ENCODE measurements at regions not wholly inside any gene's neighbourhood (a gene's known extent, or its start where the extent isn't known, plus 50 kb on each side); places are given as distances from the start of the nearest gene placed in this dataset.

DNA sequence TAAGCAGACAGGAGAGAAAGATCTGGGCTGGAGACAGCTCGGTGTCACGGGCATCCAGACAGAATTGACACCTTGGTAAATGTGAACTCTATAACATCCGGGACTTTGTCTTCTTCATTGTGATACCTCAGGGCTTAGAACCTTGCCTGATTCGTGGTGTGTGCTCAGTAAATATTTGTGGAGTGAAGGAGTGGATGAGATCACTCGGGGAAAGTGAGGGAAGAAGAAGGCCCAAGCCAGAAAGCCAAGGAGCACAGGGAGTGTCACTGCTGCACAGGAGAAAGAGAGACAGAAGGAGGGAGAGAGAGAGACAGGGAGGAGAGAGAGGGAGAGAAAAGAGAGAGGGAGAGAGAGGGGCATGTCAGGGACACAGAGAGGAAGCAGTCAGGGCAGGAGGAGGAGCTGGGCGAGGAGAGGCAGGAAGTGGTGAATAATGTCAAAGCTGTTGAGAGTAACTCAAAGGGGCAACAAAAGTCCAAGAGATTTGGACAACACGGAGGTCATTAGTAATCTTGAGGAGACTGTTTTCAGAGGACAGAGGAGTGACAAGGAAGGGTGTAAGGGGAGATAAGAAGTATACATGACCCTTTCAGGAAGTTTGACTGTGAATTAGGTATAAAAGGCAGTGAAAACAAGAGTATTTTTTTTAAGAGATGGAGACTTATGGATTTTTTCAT is 141.6 kb upstream of the MAX start:
- DNase-seq = no peak

DNA sequence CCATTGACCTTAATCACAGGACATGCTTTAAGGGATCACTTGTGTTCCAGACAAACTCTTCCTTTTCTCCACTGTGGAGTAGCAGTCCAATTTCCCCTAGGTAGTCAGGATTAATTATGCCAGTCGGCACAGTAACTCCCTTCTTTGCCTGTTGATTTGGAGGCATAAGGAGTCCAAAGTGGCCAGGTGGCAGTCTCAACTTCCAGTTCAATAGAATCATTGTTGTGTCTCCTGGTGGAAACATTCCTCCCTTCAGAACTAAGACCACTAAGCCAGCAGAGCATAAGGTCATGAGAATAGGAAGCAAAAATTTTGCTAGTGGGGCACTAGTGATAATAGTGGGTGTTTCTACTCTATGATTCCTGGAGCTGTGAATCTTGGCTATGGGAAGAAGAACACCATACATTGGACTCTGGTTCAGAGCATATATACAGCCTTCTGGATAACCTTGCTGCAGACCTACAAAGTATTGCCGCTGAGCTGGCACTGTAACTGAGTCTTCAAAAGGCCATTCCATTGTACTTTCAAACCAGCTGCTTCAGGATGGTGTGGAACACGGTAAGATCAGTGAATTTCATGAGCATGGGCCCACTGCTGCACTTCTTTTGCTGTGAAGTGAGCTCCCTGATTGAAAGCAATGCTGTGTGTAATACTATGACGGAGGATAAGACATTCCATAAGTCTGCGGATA is 147.3 kb upstream of the MAX start:
- no peak for DNase-seq

DNA sequence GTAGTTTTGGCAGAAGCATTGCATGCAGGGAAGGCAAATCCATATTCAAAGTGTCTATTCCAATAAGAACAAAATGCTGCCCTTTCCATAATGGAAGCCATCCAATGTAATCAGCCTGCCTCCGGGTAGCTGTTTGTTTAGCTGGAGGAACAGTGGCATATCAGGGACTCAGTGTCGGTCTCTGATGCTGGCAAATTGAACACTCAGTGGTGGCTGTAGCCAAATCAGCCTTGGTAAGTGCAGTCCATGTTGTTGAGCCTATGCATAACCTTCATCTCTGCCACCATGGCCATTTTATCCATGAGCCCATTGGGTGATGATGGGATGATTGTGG is 147.8 kb upstream of the MAX start:
- DNase-seq = no peak

DNA sequence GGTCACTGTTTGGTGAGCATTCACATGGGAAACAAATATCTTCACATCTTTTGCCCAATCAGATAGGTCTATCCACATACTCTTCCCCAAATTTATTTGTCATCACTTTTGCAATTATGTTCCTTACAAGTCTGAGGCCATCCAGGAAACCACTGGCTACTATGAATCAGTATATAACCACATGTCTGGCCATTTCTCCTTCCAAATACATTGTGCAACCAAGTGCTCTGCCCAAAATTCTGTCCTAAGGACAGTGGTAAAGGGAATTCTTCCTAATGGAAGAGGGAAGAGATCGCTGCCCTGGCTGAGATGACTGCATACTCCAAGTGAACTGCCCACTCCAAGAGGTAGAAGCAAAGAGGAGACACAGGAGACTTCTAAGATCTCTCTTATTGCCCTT is 148.9 kb upstream of the MAX start:
- no peak for DNase-seq

DNA sequence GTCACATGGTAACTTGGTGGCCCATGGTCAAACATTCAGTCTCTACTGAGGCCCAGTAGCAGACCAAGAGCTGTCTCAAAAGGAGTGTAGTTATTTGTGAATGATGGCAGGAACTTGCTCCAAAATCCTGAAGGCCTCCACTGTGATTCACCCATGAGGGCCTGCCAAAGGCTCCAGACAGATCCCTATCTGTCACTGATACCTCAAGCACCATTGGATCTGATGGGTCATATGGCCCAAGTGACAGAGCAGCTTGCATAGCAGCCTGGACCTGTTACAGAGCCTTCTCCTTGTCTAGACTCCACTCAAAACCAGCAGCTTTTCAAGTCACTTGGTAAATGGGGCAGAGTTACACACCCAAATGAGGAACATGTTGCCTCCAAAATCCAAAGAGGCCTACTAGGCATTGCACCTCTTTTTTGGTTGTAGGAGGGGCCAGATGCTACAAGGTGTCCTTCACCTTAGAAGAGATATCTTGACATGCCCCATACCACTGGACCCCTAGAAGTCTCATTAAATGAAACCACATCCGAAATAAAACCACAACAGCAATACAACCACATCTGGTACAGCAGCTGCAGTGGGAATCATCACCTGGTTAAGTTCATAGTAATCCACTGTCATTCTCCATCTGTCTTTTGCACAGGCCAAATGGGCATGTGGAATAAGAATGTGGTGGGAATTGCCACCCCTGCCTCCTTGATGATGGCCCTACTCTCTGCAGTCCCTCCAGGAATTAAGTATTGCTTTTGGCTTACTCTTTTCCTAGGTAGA is 150.4 kb upstream of the MAX start:
- no peak for DNase-seq

DNA sequence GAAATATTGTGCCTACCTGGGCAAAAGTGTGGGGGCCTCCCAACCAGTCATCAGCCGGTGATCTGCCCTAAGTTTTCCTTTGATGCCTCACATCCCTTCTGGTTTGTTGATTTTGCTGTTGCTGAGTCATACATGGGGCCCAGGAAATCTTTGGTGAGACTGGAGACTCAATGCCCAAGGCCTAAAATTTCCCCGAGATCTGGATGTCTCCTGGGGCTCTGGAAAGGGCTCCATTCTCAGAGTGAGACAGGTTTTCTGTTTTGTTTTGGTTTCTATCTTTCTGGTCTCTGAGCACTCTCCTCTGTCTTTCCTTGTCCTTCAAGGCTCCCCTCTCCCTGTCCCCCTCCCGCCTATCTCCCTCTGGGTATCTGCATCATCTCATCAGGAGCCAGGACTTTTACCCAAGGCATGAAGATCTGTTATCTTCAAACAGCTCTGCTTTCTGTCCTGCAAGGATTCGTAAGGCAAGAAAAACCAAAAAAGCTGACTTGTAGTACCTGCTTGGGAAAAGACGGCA is 152.8 kb upstream of the MAX start:
- no peak for DNase-seq

DNA sequence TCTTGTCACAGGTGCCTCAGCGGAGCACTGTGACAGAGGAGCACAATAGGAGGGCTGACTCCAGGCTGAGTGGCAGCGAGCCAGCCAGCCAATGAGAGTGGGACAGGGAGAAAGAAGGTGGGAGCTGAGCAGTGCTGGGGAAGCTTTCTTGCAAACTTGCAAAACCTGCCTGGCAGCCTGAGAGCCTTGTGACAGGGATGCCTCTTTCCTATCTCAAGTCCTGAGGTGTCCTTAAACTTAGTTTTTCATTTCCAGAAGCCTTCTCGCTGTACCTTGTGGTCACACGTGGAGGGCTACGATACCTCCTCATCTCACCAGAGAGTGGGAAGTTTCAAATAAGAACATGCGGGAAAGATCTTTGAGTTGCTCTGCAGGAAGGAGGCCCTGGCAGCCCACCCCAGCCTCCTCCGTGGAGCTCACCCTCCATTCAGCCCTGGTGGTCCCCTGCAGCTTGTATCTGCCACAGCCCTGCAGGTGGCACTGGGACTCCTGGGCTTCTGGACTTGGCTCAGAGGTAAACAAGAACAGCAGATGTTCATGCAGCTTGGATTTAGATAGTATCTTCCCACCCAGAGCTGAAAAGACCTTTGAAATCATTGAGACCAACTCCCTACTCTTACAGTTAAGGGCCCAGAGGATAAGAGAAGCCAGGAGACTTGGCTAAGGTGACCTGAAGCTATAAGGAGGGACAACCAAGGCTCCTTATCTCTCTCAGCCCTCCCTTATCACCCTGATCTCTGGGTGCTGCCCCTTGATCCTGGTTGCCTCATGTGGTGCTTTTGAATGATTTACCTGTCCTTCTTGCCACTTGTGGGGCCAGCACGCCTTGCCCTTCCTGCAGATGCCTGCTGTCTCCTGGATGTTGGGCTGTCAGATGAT is 153.5 kb upstream of the MAX start:
- peak in 1 of 56 donors; percentile 12 for DNase-seq

DNA sequence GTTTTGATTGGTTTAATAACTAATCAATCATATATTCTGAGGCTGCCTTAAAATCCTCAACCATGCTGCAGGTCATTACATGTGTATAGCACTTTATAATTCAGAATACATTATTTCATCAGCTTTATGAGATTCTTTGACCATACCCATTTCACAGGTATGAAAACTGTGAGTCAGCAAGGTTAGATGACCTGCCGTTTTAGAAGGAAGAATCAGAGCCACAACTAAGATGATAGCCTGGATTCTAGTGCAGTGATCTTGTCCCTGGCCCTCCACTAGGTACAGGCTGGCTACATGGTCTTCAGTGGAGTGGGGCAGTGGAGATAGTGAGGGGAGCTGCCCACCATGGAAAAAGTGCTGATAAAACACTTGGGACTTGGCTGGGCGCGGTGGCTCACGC is 154.4 kb upstream of the MAX start:
- DNase-seq = no peak

DNA sequence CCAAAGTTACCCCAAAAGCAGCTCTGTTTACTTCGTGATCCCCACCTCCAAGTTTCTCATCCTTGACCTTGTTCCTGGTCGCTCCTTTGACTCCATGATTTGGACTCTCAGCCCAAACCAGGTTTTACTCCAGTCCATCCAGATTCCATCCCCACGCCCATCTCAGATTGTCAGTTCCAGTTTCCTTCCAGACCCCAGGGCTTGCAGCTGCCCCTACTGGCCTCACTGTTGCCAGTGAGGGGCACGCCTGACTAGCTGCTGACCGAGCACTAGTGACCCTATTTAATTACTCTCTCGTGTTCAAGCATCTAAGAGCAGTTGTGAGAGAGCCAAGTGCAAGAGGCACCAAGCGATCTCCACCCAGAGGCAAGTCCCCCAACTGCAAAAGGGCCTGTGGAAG is 155.1 kb upstream of the FUT8 start:
- no peak for DNase-seq

DNA sequence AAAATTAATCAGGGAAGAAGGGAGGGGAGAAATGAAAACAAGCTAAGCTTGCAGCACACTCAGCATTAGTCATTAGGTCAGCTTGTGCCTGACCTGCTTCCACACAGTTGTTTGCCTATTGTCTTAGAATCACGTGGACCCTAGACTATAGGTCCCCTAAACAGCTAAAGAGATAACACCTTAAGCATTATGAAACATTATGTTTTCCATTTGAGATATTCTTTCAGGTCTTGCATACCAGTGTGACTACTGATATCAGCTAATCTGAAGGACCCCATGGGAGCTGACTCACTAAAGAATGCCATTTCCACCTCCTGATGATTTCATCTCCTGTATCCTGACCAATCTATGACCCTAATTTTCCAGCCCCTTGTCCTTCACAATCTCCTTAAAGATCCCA is 154.1 kb upstream of the FUT8 start:
- DNase-seq = no peak

DNA sequence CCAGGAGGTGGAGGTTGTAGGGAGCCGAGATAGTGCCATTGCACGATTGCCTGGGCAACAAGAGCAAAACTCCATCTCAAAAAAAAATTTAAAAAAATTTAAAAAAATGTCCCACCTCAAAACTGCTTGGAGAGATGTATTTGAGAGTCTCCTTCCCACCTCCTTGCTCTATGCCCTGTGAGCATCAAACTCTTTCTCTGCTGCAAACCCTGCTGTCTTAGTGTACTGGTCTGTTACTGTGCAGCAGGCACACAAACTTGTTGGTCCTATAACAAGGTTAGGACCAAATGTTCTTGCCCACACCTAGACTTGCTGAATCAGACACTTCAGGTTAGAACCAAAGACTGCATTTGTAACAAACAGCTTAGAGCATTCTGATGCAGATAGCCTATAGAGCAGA is 153.5 kb upstream of the FUT8 start:
- no peak for DNase-seq

DNA sequence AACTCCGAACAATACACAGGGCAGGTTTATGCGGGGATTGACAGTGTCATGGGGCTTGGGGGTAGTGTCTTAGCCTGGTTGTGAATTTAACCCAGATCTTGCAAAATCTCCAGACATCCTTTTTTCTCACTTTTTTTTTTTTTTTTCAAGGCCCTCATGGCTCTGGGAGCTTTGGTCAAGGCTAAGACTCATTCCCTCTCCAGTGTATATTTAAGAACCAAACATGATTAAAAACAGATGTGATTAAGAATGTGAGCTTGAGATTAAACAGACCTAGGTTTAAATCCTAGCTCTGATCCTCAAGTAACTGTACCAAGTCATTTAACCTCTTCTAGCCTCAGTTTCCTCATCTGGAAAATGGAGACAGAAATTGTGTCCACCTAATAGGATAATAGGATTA is 151.7 kb upstream of the FUT8 start:
- DNase-seq = no peak

DNA sequence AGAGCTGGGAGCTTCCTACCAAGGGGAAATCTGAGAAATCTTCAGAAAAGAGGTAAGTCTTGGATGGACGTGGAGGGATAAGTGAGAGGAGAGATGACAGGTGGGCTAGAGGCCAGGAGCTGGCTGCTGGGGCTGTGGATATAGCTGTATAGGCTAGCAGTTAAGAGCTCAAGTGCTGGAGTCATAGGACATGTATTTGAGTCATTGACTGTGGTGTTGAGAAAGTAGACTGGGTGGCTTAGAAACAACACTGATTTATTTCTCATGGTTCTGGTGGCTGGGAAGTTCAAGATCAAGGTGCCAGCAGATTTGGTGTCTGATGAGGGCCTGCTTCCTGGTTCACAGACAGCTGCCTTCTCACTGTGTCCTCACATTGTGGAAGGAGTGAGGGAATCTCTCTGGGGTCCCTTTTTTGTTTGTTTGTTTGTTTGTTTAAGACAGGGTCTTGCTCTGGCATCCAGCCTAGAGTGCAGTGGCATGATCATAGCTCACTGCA is 151.1 kb upstream of the FUT8 start:
- DNase-seq = no peak

DNA sequence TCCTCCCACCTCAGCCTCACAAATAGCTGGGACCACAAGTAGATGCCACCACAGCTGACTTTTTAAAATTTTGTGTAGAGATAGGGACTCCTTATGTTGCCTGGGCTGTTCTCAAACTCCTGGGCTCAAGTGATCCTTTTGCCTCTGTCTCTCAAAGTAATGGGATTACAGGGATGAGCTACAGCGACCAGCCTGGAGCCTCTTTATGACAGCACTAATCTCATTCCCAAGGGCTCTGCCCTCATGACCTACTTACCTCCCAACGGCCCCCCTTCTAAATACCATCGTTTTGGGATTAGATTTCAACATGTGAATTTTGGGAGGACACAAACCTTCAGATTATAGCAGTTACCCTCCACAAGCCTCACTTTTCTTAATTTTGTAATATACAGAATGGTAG is 150.6 kb upstream of the FUT8 start:
- no peak for DNase-seq

DNA sequence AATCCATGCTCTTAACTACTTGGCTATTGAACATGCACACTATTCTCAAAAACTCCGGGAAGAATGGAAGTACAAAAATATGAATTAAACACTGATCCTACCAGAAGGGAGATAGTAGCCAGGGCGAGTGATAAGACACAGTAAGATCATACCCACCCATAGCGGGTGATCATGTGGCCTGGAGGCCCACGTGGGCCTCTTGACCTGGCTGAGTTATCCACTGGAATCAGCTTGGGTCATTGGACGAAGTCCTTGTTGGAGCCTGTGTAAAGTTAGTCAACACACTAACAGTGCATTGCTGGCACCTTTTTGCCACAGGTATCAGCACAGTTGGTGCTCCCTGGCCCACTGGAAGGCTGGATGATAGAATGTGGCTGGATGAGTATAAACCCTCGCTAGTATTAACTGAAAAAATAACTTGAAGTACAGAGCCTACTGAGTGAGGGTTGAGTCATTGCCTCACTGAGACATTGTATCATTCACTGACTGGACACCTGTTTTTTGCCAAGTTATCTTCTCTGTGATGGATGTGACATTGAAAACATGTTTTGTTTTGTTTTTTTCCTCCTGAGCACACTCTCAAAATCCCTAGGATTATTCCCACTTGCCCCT is 149.2 kb upstream of the FUT8 start:
- no peak for DNase-seq

DNA sequence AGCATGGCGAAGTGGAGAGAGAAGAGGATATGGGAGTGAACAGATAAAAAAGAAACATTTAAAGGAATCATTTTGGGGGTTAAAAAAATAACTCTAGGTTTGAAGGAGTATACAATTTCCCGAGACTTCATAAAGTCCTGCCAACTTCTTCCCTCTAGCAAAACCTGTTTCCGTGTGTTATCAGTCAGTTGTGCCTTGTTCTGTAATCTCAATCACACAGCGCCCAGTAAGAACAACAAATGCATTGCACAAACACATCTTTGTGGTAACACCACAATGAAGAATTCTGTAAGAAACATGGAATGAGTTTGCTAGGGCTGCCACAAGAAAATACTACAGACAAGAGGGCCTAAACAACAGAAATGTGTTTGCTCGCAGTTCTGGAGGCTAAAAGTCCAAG is 144.7 kb upstream of the FUT8 start:
- no peak for DNase-seq

DNA sequence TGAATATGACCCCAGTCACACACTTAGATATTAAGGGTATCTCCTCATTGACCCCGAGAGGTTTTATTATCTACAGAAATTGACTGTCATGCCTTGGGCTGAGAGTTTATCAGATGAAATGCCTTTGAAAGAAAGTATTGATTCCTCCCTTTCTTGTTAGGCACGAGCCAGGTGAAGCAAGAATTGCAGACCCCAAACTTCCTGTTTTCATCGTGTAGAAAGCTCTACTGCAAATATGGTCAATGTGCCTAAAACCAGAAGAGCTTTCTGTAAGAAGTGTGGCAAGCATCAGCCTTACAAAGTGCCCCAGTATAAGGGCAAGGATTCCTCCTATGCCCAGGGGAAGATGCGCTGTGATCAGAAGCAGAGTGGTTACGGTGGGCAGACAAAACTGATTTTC is 143.9 kb upstream of the FUT8 start:
- no peak for DNase-seq

DNA sequence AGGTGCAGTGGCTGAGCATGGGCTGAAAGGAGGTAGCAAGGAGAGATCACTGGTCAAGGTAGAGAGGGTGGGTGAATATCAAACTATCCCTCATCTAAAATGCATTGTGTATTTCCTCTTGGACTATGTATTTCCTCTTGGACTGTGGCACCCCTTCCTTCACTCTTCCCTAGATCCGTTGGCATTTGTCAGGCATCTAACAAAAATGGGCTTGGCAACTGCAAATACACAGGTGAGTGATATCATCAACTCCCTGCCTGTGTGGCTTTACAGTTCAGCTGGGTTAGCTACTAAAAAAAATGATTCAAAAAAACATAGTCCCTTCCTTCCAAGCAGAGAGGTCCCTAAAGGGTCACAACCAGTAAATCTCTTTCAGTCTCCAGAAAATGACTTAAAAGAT is 142.8 kb upstream of the FUT8 start:
- no peak for DNase-seq

DNA sequence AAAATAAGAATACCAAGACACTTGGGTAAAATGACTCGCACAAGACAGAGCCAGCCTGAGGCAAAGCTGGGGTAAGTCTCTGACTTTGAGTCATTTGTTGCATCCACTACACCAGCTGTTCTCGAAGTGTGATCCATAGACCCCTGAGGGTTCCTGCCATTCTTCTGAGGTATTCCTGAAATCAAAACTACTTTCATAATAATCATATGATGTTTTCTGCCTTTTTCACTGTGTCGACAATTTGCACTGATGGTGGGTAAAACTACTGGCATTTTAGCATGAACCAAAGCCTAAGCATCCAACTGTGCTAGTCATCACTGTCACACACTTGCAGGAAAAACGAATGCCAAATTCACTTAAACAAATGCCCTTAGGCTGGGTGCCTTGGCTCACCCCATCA is 135.5 kb upstream of the FUT8 start:
- DNase-seq = no peak

DNA sequence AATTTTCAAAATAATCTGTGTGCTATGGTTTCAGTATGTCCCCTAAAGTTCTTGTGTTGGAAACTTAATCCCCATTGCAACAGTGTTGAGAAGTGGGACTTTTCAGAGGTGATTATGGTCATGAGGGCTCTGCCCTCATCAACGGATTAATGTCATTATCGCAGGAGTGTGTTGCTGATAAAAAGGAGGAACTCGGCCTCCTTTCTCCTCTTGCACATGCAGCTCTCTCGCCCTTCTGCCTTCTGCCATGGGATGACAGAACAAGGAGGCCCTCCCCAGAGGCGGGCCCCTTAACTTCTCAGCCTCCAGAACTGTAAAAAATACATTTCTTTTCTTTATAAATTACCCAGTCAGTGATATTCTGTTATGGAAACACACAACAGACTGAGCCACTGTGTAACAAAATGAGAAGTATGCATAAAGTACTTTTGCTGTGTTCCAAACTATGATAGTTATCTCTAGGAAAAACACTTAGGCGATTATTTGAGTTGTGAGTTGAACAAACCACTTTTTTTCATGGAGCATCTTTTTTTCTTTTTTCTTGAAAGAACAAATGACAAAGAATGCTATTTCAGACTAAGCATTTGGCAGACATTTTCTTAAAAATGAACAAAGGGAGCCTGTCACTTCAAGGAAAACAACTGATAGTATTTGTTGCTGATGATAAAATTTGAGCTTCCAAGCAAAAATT is 134.8 kb upstream of the FUT8 start:
- DNase-seq = peak in 6 of 56 donors; percentile 8 to 37 (median 16)

Data from amygdala (tissue), 56 donors.